Astrocyte (in vitro differentiated cells and primary cell): ENCODE measurements at regions not wholly inside any gene's neighbourhood (a gene's known extent, or its start where the extent isn't known, plus 50 kb on each side); places are given as distances from the start of the nearest gene placed in this dataset.

Source experiments
- EZH2 ChIP-seq: IDR thresholded peaks from 2 replicates; pipeline ENCODE4 v1.6.1; 2012; ENCODE audit warnings: mild to moderate bottlenecking, low read length, inconsistent platforms; ENCODE audit not compliant: insufficient read depth
- TF ChIP-seq, protein P1 (sequence below): IDR thresholded peaks from 2 replicates; pipeline ENCODE4 v1.5.1; 2011; ENCODE audit warnings: low read depth, mild to moderate bottlenecking, inconsistent platforms, low read length, moderate library complexity; ENCODE audit not compliant: insufficient read depth

DNA sequence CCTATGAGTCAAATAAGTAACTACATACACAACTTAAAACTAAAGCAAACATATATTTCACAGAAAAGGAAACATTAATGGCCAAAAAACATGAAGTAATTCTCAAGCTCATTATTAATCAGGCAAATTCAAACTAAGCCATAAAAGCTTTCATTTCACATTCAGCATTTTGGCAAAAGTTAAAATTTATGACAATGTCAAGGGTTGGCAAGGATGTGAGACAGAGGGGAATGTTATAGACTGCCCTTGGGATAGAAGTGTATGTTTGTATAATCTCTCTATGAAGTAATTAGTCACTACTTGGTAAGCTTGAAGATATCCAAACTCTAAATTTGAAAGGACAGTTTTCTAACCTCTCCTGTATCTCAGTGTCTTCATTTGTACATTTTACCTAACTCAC is 539.4 kb downstream of the RIT2 start:
- TF ChIP-seq, protein P1, sequence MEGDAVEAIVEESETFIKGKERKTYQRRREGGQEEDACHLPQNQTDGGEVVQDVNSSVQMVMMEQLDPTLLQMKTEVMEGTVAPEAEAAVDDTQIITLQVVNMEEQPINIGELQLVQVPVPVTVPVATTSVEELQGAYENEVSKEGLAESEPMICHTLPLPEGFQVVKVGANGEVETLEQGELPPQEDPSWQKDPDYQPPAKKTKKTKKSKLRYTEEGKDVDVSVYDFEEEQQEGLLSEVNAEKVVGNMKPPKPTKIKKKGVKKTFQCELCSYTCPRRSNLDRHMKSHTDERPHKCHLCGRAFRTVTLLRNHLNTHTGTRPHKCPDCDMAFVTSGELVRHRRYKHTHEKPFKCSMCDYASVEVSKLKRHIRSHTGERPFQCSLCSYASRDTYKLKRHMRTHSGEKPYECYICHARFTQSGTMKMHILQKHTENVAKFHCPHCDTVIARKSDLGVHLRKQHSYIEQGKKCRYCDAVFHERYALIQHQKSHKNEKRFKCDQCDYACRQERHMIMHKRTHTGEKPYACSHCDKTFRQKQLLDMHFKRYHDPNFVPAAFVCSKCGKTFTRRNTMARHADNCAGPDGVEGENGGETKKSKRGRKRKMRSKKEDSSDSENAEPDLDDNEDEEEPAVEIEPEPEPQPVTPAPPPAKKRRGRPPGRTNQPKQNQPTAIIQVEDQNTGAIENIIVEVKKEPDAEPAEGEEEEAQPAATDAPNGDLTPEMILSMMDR, result no peak
- no peak for TF ChIP-seq EZH2
